Breast epithelium (tissue), 4 donors: ENCODE measurements at regions not wholly inside any gene's neighbourhood (a gene's known extent, or its start where the extent isn't known, plus 50 kb on each side); places are given as distances from the start of the nearest gene placed in this dataset.

Source experiments
- DNase-seq, 2 donors: peaks; one replicate each; pipeline ENCODE4 v3.0.0-alpha.2; 2019; ENCODE audit warnings: low spot score in 2 of 2
- H3K27ac ChIP-seq, 2 donors: fragments of 200-600 bp; sonication (generic) in 1 of 2; one replicate each; pipeline ENCODE4 v1.5.1; 2016 to 2019; ENCODE audit warnings: mild to moderate bottlenecking in 1 of 2
- H3K27me3 ChIP-seq, 2 donors: fragments of 200-600 bp; sonication (generic) in 1 of 2; one replicate each; pipeline versions ENCODE4 v1.5.1 to v1.6.0; 2017 to 2019; ENCODE audit warnings: control low read depth in 1 of 2, mild to moderate bottlenecking in 1 of 2
- H3K36me3 ChIP-seq: fragments of 200-600 bp; one replicate; pipeline ENCODE4 v1.5.1; 2019
- H3K4me1 ChIP-seq, 2 donors: fragments of 200-600 bp; sonication (generic); one replicate each; pipeline ENCODE4 v1.5.1; 2016 to 2019; ENCODE audit warnings: control low read depth in 1 of 2
- H3K4me3 ChIP-seq, 3 donors: fragments of 200-600 bp; sonication (generic); 1 replicate in 2 of 3; 2 replicates in 1 of 3; pipeline ENCODE4 v1.5.1; 2016 to 2019; ENCODE audit warnings: mild to moderate bottlenecking in 3 of 3, moderate library complexity in 2 of 3
- H3K9me3 ChIP-seq, 2 donors: fragments of 200-600 bp; sonication (generic) in 1 of 2; one replicate each; pipeline ENCODE4 v1.5.1; 2016 to 2019; ENCODE audit warnings: control low read depth in 1 of 2
- POLR2A ChIP-seq: fragments of 450-650 bp; IDR thresholded peaks from one replicate; pipeline ENCODE4 v1.6.1; 2016; ENCODE audit warnings: antibody characterized with exemption, mild to moderate bottlenecking, moderate library complexity
- POLR2AphosphoS5 ChIP-seq, 3 donors: sonication (generic); formaldehyde crosslinking; IDR thresholded peaks; one replicate each; pipeline ENCODE4 v1.6.1; 2017; ENCODE audit warnings: antibody characterized with exemption in 3 of 3
- intact Hi-C: fragments of 100-400 bp; cut with DNase I; formaldehyde crosslinking; loops from one replicate; pipeline ENCODE4 v1.15.1; 2023; ENCODE audit warnings: low total_unique reads
- TF ChIP-seq, protein P1 (sequence below), 3 donors: fragments of 450-650 bp; IDR thresholded peaks; one replicate each; pipeline ENCODE4 v1.5.1; 2016 to 2017; ENCODE audit warnings: antibody characterized with exemption in 3 of 3, mild to moderate bottlenecking in 3 of 3, moderate library complexity in 3 of 3

DNA sequence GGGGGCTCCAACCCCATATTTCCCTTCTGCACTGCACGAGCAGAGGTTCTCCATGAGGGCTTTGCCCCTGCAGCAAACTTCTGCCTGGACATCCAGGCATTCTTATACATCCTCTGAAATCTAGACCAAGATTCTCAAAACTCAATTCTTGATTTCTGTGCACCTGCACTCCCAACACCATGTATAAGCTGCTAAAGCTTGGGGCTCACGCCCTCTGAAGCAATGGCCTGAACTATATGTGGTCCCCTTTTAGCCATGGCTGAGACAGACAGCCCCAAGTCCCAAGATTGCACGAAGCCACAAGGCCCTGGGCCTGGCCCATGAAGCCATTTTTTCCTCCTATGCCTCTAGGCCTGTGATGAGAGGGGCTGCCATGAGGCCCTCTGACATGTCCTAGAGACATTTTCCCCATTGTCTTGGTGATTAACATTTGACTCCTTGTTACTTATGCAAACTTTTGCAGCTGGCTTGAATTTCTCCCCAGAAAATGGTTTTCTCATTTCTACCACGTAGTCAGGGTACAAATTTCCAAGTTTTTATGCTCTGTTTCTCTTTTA is 468.0 kb upstream of the SLIT2 start:
- intact Hi-C loops = no loop called here
- H3K27ac ChIP-seq = no peak overlapping the region
- no peaks in the 10 kb centered on the region for H3K27me3 ChIP-seq
- no peak overlapping the region for H3K4me3 ChIP-seq
- no peak for DNase-seq
- peaks cover 3% of the 10 kb centered on the region for H3K36me3 ChIP-seq
- H3K9me3 ChIP-seq = peaks cover 12 to 15% of the 10 kb centered on the region in 2 donors
- TF ChIP-seq, protein P1, sequence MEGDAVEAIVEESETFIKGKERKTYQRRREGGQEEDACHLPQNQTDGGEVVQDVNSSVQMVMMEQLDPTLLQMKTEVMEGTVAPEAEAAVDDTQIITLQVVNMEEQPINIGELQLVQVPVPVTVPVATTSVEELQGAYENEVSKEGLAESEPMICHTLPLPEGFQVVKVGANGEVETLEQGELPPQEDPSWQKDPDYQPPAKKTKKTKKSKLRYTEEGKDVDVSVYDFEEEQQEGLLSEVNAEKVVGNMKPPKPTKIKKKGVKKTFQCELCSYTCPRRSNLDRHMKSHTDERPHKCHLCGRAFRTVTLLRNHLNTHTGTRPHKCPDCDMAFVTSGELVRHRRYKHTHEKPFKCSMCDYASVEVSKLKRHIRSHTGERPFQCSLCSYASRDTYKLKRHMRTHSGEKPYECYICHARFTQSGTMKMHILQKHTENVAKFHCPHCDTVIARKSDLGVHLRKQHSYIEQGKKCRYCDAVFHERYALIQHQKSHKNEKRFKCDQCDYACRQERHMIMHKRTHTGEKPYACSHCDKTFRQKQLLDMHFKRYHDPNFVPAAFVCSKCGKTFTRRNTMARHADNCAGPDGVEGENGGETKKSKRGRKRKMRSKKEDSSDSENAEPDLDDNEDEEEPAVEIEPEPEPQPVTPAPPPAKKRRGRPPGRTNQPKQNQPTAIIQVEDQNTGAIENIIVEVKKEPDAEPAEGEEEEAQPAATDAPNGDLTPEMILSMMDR (IDR thresholded peaks at IDR 0.05) = no peak
- TF ChIP-seq POLR2A (no peak), POLR2AphosphoS5 (IDR thresholded peaks at IDR 0.05) (no peak)
- H3K4me1 ChIP-seq = no peaks in the 10 kb centered on the region

GRCh38 chr4:19780871-19781270 is 470.8 kb upstream of the SLIT2 start:
- no peak for DNase-seq
- Histone ChIP-seq H3K4me3 (no peak overlapping the region), H3K4me1 (no peaks in the 10 kb centered on the region), H3K27me3 (no peaks in the 10 kb centered on the region), H3K27ac (no peak overlapping the region), H3K36me3 (peaks cover 3% of the 10 kb centered on the region), H3K9me3 (peaks cover 12 to 15% of the 10 kb centered on the region in 2 donors)
- TF ChIP-seq POLR2AphosphoS5 (IDR thresholded peaks at IDR 0.05) (no peak), POLR2A (no peak)
- TF ChIP-seq, protein P1 (IDR thresholded peaks at IDR 0.05) = no peak
- intact Hi-C loops = no loop called here

GRCh38 chr4:19776929-19777328 is 474.8 kb upstream of the SLIT2 start:
- no peaks in the 10 kb centered on the region for H3K4me1 ChIP-seq
- no peaks in the 10 kb centered on the region for H3K9me3 ChIP-seq
- no peak overlapping the region for H3K4me3 ChIP-seq
- intact Hi-C loops = no loop called here
- H3K36me3 ChIP-seq = no peaks in the 10 kb centered on the region
- H3K27me3 ChIP-seq = no peaks in the 10 kb centered on the region
- no peak overlapping the region for H3K27ac ChIP-seq
- TF ChIP-seq, protein P1 (IDR thresholded peaks at IDR 0.05) = no peak
- TF ChIP-seq POLR2AphosphoS5 (IDR thresholded peaks at IDR 0.05) = no peak
- TF ChIP-seq POLR2A = no peak
- no peak for DNase-seq

DNA sequence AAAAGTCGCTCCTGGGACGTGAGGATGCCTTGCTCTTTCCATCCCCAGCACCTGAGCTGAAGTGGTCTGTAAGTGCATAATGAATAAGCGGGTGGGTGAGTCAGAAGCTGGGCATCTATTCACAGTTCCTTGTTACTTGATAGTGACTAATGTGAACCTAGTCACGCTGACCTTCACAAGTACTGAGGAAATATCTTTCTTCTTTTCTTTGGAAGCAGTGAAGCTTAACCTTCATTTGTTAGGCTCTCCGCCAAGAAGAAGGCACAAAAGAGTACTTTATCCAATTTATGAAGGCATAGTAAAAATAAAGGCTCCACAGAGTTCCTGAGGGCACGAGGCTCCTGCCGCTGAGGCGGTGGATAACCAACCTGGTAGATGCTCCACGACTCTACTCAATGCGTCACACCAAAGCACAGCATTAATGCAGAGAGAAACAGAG is 475.7 kb upstream of the SLIT2 start:
- Histone ChIP-seq H3K9me3 (no peaks in the 10 kb centered on the region), H3K36me3 (no peaks in the 10 kb centered on the region), H3K27me3 (no peaks in the 10 kb centered on the region), H3K4me1 (no peaks in the 10 kb centered on the region), H3K4me3 (no peak overlapping the region), H3K27ac (no peak overlapping the region)
- TF ChIP-seq POLR2AphosphoS5 (IDR thresholded peaks at IDR 0.05) (no peak), POLR2A (no peak)
- TF ChIP-seq, protein P1 (IDR thresholded peaks at IDR 0.05) = no peak
- intact Hi-C loops = no loop called here
- no peak for DNase-seq

DNA sequence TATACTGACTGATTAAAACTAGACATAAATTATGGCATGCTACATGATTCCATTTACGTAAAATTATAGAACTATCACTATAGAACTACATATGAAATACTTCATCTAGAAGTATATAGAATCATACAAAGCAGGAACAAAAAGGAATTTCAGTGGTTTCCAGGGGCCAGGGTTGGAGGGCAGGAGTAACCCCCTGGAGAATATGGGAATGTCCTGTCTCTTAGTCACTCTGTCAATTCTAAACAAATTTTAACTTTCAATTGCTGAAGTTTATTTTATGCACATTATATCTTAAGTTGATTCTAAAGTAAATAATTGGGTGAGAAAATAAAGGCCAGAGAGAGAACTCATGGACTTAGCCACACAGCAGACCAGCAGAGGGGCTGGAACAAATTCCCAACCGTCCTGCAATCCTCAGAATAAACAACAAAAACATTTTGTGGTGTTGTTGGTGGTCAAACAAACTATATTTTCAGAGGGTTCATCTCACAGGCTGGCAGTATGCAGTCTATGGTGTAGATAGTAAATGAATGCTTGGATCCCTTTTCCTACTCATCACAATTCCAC is 476.9 kb upstream of the SLIT2 start:
- Histone ChIP-seq H3K36me3 (no peaks in the 10 kb centered on the region), H3K27ac (no peak overlapping the region), H3K27me3 (no peaks in the 10 kb centered on the region), H3K4me3 (no peak overlapping the region), H3K4me1 (no peaks in the 10 kb centered on the region), H3K9me3 (no peaks in the 10 kb centered on the region)
- intact Hi-C loops = no loop called here
- TF ChIP-seq POLR2AphosphoS5 (IDR thresholded peaks at IDR 0.05) (no peak), POLR2A (no peak)
- TF ChIP-seq, protein P1 (IDR thresholded peaks at IDR 0.05) = no peak
- DNase-seq = no peak
